Gastrocnemius medialis (tissue), 4 donors: ENCODE measurements at regions not wholly inside any gene's neighbourhood (a gene's known extent, or its start where the extent isn't known, plus 50 kb on each side); places are given as distances from the start of the nearest gene placed in this dataset.
A peak's percentile ranks its signal among the peaks of the same experiment; 100 is the strongest.

ENCODE experiments used
- ATAC-seq, 2 donors: fragments of 150-250 bp; one replicate each; pipeline ENCODE4 v1.9.1; 2016
- DNase-seq, 2 donors: peaks; one replicate each; pipeline ENCODE4 v3.0.0-alpha.2; 2019
- H3K27ac ChIP-seq, 4 donors: fragments of 200-600 bp; sonication (generic); 1 replicate in 1 of 4; 2 replicates in 3 of 4; pipeline ENCODE4 v1.5.1; 2016 to 2018; ENCODE audit warnings: mild to moderate bottlenecking in 2 of 4, moderate library complexity in 1 of 4
- H3K27me3 ChIP-seq, 3 donors: fragments of 200-600 bp; sonication (generic) in 2 of 3; 1 replicate in 1 of 3; 2 replicates in 2 of 3; pipeline versions ENCODE4 v1.5.1 to v1.6.0; 2016 to 2019; ENCODE audit warnings: mild to moderate bottlenecking in 1 of 3, moderate library complexity in 1 of 3
- H3K36me3 ChIP-seq, 2 donors: fragments of 200-600 bp; sonication (generic) in 1 of 2; one replicate each; pipeline ENCODE4 v1.5.1; 2017 to 2018
- H3K4me1 ChIP-seq, 2 donors: fragments of 200-600 bp; sonication (generic) in 1 of 2; one replicate each; pipeline ENCODE4 v1.5.1; 2016 to 2017; ENCODE audit warnings: mild to moderate bottlenecking in 2 of 2
- H3K4me3 ChIP-seq, 4 donors: fragments of 200-600 bp; sonication (generic) in 3 of 4; 1 replicate in 1 of 4; 2 replicates in 3 of 4; pipeline ENCODE4 v1.5.1; 2016 to 2019; ENCODE audit warnings: mild to moderate bottlenecking in 2 of 4
- H3K9me3 ChIP-seq, 3 donors: fragments of 200-600 bp; sonication (generic) in 2 of 3; 1 replicate in 1 of 3; 2 replicates in 2 of 3; pipeline ENCODE4 v1.5.1; 2016 to 2019
- POLR2A ChIP-seq, 2 donors: fragments of 450-650 bp; IDR thresholded peaks; one replicate each; pipeline ENCODE4 v1.6.1; 2017; ENCODE audit warnings: antibody characterized with exemption in 2 of 2, mild to moderate bottlenecking in 2 of 2, moderate library complexity in 2 of 2
- in situ Hi-C, 4 donors: fragments of 200-750 bp; cut with MboI; loops; one replicate each; pipeline versions ENCODE4 v1.15.0 to v1.8.0; 2017; ENCODE audit warnings: low sequenced_read_pairs in 4 of 4
- intact Hi-C: fragments of 100-400 bp; cut with DNase I; formaldehyde crosslinking; loops from one replicate; pipeline ENCODE4 v1.15.1; 2023; ENCODE audit warnings: low total_unique reads
- TF ChIP-seq, protein P1 (sequence below), 5 experiments: fragments of 450-650 bp in 3 of 5; fragments of 200-600 bp in 2 of 5; sonication (generic) in 2 of 5; IDR thresholded peaks in 4 of 5; conservative IDR thresholded peaks in 1 of 5; 1 replicate in 4 of 5; 2 replicates in 1 of 5; pipeline ENCODE4 v1.5.1; 2016 to 2019; ENCODE audit warnings: antibody characterized with exemption in 5 of 5, mild to moderate bottlenecking in 3 of 5, moderate library complexity in 3 of 5

- H3K4me3 ChIP-seq: no peak overlapping the region
- intact Hi-C loops (no loop called here), in situ Hi-C loops (no loop called here)
- H3K27me3 ChIP-seq: no peaks in the 10 kb centered on the region
- TF ChIP-seq POLR2A (IDR thresholded peaks at IDR 0.05): no peak
- TF ChIP-seq, protein P1, sequence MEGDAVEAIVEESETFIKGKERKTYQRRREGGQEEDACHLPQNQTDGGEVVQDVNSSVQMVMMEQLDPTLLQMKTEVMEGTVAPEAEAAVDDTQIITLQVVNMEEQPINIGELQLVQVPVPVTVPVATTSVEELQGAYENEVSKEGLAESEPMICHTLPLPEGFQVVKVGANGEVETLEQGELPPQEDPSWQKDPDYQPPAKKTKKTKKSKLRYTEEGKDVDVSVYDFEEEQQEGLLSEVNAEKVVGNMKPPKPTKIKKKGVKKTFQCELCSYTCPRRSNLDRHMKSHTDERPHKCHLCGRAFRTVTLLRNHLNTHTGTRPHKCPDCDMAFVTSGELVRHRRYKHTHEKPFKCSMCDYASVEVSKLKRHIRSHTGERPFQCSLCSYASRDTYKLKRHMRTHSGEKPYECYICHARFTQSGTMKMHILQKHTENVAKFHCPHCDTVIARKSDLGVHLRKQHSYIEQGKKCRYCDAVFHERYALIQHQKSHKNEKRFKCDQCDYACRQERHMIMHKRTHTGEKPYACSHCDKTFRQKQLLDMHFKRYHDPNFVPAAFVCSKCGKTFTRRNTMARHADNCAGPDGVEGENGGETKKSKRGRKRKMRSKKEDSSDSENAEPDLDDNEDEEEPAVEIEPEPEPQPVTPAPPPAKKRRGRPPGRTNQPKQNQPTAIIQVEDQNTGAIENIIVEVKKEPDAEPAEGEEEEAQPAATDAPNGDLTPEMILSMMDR (IDR thresholded peaks at IDR 0.05 in 4 of 5, conservative IDR thresholded peaks at IDR 0.05 in 1 of 5): no peak
- H3K9me3 ChIP-seq: no peaks in the 10 kb centered on the region
- no peaks in the 10 kb centered on the region for H3K4me1 ChIP-seq
- H3K27ac ChIP-seq: no peak overlapping the region
- DNase-seq (no peak), ATAC-seq (no peak)
- H3K36me3 ChIP-seq: no peaks in the 10 kb centered on the region
Observed at GRCh38 chr2:5215989-5216607, 476.1 kb upstream of the SOX11 start.

DNA sequence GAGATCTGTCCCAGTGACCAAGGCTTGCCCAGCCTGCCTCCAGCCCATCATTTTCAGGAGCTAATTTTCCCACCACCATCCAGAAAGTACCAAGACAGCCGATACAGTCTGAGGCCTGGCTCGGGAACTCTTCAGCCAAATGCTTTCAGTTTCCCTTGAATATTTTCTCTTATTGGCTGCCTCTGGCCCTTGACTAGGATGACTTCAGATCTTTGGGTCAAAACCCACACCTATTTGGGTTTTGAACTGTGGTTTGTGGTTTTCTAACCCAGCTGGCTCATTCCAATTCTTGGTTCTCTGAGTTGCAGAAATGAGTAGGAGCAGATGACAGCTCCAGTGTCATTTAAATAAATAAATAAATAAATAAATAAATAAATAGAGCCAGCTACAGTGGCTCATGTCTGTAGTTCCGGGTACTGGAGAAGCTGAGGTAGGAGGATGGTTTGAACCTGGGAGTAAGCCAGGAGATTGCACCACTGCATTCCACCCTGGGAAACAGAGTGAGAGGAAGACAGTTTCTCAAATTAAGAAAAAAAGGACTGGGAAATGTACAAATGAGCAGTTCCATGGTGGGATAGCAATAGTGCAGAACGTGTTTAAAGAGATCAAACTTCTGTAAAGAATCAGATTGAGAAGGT lies 465.0 kb upstream of the SOX11 start:
- TF ChIP-seq, protein P1 (IDR thresholded peaks at IDR 0.05 in 4 of 5, conservative IDR thresholded peaks at IDR 0.05 in 1 of 5): no peak
- TF ChIP-seq POLR2A (IDR thresholded peaks at IDR 0.05): no peak
- intact Hi-C loops: no loop called here
- Histone ChIP-seq H3K4me3 (no peak overlapping the region), H3K27ac (no peak overlapping the region), H3K36me3 (no peaks in the 10 kb centered on the region), H3K9me3 (no peaks in the 10 kb centered on the region), H3K4me1 (peaks cover 7 to 11% of the 10 kb centered on the region in 2 donors), H3K27me3 (no peaks in the 10 kb centered on the region)
- no peak for ATAC-seq
- DNase-seq: no peak
- in situ Hi-C loops: no loop called here

DNA sequence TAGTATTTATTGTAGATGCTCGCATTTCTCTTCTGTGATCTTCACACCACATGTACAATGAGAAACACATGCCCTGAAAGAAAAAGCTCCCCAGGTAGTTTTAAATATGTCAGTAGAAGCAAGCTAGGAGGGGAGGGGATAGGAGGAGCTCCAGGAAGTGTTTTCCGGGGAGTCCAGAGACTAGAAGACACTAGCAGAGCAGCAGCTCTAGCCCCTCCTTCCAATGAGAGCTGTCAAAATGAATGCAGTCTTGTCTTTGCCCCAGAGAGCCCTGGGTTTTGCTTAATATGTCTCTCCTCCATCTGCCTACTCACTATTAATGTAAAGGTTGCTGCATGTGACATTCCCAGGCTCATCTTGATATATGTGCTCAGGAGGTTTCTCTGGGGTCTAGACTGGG lies 462.6 kb upstream of the SOX11 start:
- Histone ChIP-seq H3K27ac (no peak overlapping the region), H3K27me3 (no peaks in the 10 kb centered on the region), H3K4me1 (peaks cover 7 to 11% of the 10 kb centered on the region in 2 donors), H3K9me3 (no peaks in the 10 kb centered on the region), H3K4me3 (no peak overlapping the region), H3K36me3 (no peaks in the 10 kb centered on the region)
- in situ Hi-C loops (no loop called here), intact Hi-C loops (no loop called here)
- ATAC-seq (no peak), DNase-seq (no peak)
- no peak for TF ChIP-seq POLR2A (IDR thresholded peaks at IDR 0.05)
- TF ChIP-seq, protein P1 (IDR thresholded peaks at IDR 0.05 in 4 of 5, conservative IDR thresholded peaks at IDR 0.05 in 1 of 5): no peak

DNA sequence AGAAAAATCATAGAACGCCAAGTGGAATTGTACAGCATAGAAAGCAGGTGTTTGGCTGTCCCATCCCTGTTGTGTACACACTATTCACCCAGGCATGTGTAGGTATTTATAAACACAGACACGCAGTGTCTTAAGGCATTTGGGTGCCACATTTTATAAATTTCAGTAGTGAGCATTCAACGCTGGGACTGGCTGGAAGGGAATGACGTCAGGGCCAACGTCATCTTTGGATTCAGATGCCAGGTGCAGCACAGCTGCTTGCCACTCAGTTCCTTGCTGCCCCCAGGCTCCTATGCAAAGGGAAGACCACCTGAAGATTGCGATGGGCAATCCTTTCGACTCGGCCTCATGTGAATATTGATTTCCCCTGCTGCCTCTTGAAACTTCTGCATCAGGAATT lies 461.7 kb upstream of the SOX11 start:
- in situ Hi-C loops (no loop called here), intact Hi-C loops (no loop called here)
- no peak for TF ChIP-seq POLR2A (IDR thresholded peaks at IDR 0.05)
- TF ChIP-seq, protein P1 (IDR thresholded peaks at IDR 0.05 in 4 of 5, conservative IDR thresholded peaks at IDR 0.05 in 1 of 5): no peak
- Histone ChIP-seq H3K27me3 (no peaks in the 10 kb centered on the region), H3K4me1 (peaks cover 7 to 11% of the 10 kb centered on the region in 2 donors), H3K36me3 (no peaks in the 10 kb centered on the region), H3K27ac (peak overlapping the region in 3 of 4 donors; percentile 12 to 55 (median 36)), H3K4me3 (no peak overlapping the region), H3K9me3 (no peaks in the 10 kb centered on the region)
- ATAC-seq (peak in 1 of 2 donors; percentile 64), DNase-seq (no peak)
